ENCODE measurements at regions not wholly inside any gene's neighbourhood (a gene's known extent, or its start where the extent isn't known, plus 50 kb on each side); places are given as distances from the start of the nearest gene placed in this dataset.

DNA sequence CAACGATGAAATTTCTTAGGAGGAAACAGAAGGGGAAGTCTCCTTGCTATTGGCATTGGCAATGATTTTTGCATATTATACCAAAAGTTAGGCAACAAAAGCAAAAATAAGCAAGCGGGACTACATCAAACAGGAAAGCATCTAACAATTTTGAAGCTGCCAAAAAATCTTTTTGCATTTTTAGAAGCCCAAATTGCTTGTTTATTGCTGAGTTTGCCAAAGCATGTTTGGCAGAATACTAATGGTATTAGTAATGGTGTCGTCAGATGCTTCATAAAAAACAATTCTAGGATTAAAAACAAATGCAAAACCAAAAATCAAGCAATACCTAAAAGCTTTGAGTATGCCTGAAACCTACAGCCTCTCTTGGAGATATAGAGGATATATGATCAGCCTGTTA is 80.0 kb downstream of the GALR1 start:
- TF ChIP-seq CTCF (IDR thresholded peaks at IDR 0.05; ENCODE audit: control insufficient read depth, insufficient read depth, low read depth, low read length, missing control alignments), result no peak

GRCh38 chr18:77334876-77335275 is 85.2 kb downstream of the GALR1 start:
- no peak overlapping the region for H3K4me3 ChIP-seq (ENCODE audit: control insufficient read depth, low read depth, low read length)
- no peak for DNase-seq (ENCODE audit: low read depth)
- TF ChIP-seq CTCF (IDR thresholded peaks at IDR 0.05; ENCODE audit: control insufficient read depth, insufficient read depth, low read depth, low read length, missing control alignments), result no peak

More for the DNA sequence above, 80.0 kb downstream of the GALR1 start:
- DNase-seq (ENCODE audit: low read depth), result no peak
- no peak overlapping the region for H3K4me3 ChIP-seq (ENCODE audit: control insufficient read depth, low read depth, low read length)

- no peak overlapping the region for H3K4me3 ChIP-seq (ENCODE audit: control insufficient read depth, low read depth, low read length)
- DNase-seq (ENCODE audit: low read depth), result no peak
- TF ChIP-seq CTCF (IDR thresholded peaks at IDR 0.05; ENCODE audit: control insufficient read depth, insufficient read depth, low read depth, low read length, missing control alignments), result no peak
Observed at GRCh38 chr18:77337604-77338003, 88.0 kb downstream of the GALR1 start.

DNA sequence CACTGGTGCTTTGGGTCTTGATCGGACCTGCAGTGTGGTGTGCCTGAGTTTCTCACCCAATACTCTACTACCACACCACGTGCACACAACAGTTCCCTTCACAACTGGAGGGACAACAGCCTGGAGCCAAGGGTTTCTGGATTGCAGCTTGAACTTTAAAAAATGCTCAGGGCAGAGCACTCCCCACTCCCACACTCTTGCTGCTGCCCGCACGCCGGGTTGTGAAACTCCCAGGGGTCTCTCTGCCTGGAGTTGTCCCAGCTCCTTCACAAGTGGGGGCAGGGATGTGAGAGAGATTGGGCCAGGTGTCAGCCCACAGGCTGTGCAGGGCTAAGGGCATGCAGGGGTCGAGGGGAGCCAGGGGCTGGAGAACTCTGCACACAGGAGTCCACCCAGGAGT is 89.4 kb downstream of the GALR1 start:
- H3K4me3 ChIP-seq (ENCODE audit: control insufficient read depth, low read depth, low read length), result no peak overlapping the region
- no peak for TF ChIP-seq CTCF (IDR thresholded peaks at IDR 0.05; ENCODE audit: control insufficient read depth, insufficient read depth, low read depth, low read length, missing control alignments)
- no peak for DNase-seq (ENCODE audit: low read depth)

- H3K4me3 ChIP-seq (ENCODE audit: control insufficient read depth, low read depth, low read length), result no peak overlapping the region
- no peak for DNase-seq (ENCODE audit: low read depth)
- no peak for TF ChIP-seq CTCF (IDR thresholded peaks at IDR 0.05; ENCODE audit: control insufficient read depth, insufficient read depth, low read depth, low read length, missing control alignments)
Observed at GRCh38 chr18:77339623-77340022, 90.0 kb downstream of the GALR1 start.

DNA sequence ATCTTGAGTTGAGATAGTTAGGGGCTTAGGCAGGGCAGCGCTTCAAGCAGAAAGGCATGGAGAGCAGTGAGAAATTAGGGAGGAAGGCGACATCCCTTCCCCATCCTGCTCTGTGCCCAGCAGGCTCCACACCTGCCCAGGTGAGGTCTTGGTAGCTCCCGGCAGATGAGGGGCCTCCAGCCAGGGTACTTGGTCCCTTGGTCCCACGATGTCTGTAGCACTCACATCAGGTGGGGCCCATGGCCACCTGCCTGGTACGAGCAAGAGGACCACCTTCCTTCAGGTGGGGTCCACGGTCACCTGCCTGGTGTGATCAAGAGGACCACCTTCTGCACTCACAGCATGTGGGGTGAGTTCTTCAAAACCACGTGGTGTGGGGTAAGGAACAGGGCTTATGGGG is 91.2 kb downstream of the GALR1 start:
- no peak for DNase-seq (ENCODE audit: low read depth)
- H3K4me3 ChIP-seq (ENCODE audit: control insufficient read depth, low read depth, low read length), result no peak overlapping the region
- TF ChIP-seq CTCF (IDR thresholded peaks at IDR 0.05; ENCODE audit: control insufficient read depth, insufficient read depth, low read depth, low read length, missing control alignments), result no peak

Data from AG09309 (cell line).